Testis (tissue), 2 donors: ENCODE measurements at regions not wholly inside any gene's neighbourhood (a gene's known extent, or its start where the extent isn't known, plus 50 kb on each side); places are given as distances from the start of the nearest gene placed in this dataset.

Experiments
- DNase-seq: peaks from one replicate; pipeline ENCODE4 v3.0.0-alpha.2; 2019
- H3K27ac ChIP-seq, 2 donors: fragments of 200-600 bp; sonication (generic); one replicate each; pipeline ENCODE4 v1.5.1; 2019
- H3K27me3 ChIP-seq: fragments of 200-600 bp; sonication (generic); one replicate; pipeline ENCODE4 v1.5.1; 2019
- H3K36me3 ChIP-seq: fragments of 200-600 bp; sonication (generic); one replicate; pipeline ENCODE4 v1.5.1; 2017; ENCODE audit warnings: low read depth; ENCODE audit errors: missing control alignments
- H3K4me1 ChIP-seq: fragments of 200-600 bp; sonication (generic); one replicate; pipeline ENCODE4 v1.5.1; 2019
- H3K4me3 ChIP-seq, 2 donors: fragments of 200-600 bp; sonication (generic); one replicate each; pipeline ENCODE4 v1.5.1; 2017 to 2019
- H3K9me3 ChIP-seq: fragments of 200-600 bp; sonication (generic); one replicate; pipeline ENCODE4 v1.5.1; 2017
- CTCF ChIP-seq, 3 experiments: fragments of 450-650 bp in 2 of 3; fragments of 200-600 bp in 1 of 3; sonication (generic) in 1 of 3; IDR thresholded peaks; one replicate each; pipeline ENCODE4 v1.5.1; 2016 to 2019; ENCODE audit warnings: antibody characterized with exemption in 3 of 3, mild to moderate bottlenecking in 2 of 3, moderate library complexity in 1 of 3
- POLR2A ChIP-seq: fragments of 450-650 bp; IDR thresholded peaks from one replicate; pipeline ENCODE4 v1.6.1; 2017; ENCODE audit warnings: antibody characterized with exemption, mild to moderate bottlenecking, moderate library complexity
- WGBS, 2 donors: methylation state at CpG; one replicate each; pipeline ENCODE4 v1.1.5; 2018; 5-methylcytosine and 5-hydroxymethylcytosine counted together
- intact Hi-C: fragments of 100-400 bp; cut with DNase I; formaldehyde crosslinking; loops from one replicate; pipeline ENCODE4 v1.15.1; 2023; ENCODE audit warnings: low total_unique reads

- Histone ChIP-seq H3K4me3 (no peak overlapping the region), H3K4me1 (no peaks in the 10 kb centered on the region), H3K36me3 (no peaks in the 10 kb centered on the region), H3K27ac (no peak overlapping the region), H3K9me3 (no peaks in the 10 kb centered on the region), H3K27me3 (no peaks in the 10 kb centered on the region)
- 58 to 62% methylated on average over 4 of the region's 4 CpGs for WGBS, 2 donors
- TF ChIP-seq CTCF (IDR thresholded peaks at IDR 0.05) (no peak), POLR2A (no peak)
- no peak for DNase-seq
- intact Hi-C loops: no loop called here
Observed at GRCh38 chr9:126043681-126044080, 282.9 kb upstream of the MVB12B start.

- no peak for DNase-seq
- Histone ChIP-seq H3K27me3 (no peaks in the 10 kb centered on the region), H3K4me1 (no peaks in the 10 kb centered on the region), H3K4me3 (no peak overlapping the region), H3K27ac (no peak overlapping the region), H3K9me3 (no peaks in the 10 kb centered on the region), H3K36me3 (no peaks in the 10 kb centered on the region)
- WGBS, 2 donors: 60 to 75% methylated on average over 1 to 8 of the region's 8 CpGs
- intact Hi-C loops: no loop called here
- no peak for TF ChIP-seq POLR2A
- no peak for TF ChIP-seq CTCF (IDR thresholded peaks at IDR 0.05)
Observed at GRCh38 chr9:126049088-126049487, 277.5 kb upstream of the MVB12B start.

GRCh38 chr9:126049896-126050604, 276.6 kb upstream of the MVB12B start:
- 77 to 83% methylated on average over 16 to 25 of the region's 26 CpGs for WGBS, 2 donors
- intact Hi-C loops: no loop called here
- Histone ChIP-seq H3K4me3 (no peak overlapping the region), H3K27ac (no peak overlapping the region), H3K27me3 (no peaks in the 10 kb centered on the region), H3K36me3 (no peaks in the 10 kb centered on the region), H3K4me1 (no peaks in the 10 kb centered on the region), H3K9me3 (no peaks in the 10 kb centered on the region)
- TF ChIP-seq CTCF (IDR thresholded peaks at IDR 0.05) (no peak), POLR2A (no peak)
- no peak for DNase-seq

GRCh38 chr9:126050605-126050990, 276.0 kb upstream of the MVB12B start:
- intact Hi-C loops: no loop called here
- H3K9me3 ChIP-seq: no peaks in the 10 kb centered on the region

More at GRCh38 chr9:126050605-126050990, 276.0 kb upstream of the MVB12B start:
- Histone ChIP-seq H3K27ac (no peak overlapping the region), H3K4me3 (no peak overlapping the region), H3K36me3 (no peaks in the 10 kb centered on the region), H3K27me3 (no peaks in the 10 kb centered on the region), H3K4me1 (no peaks in the 10 kb centered on the region)
- 75 to 92% methylated on average over 7 to 9 of the region's 9 CpGs for WGBS, 2 donors
- no peak for DNase-seq
- TF ChIP-seq CTCF (IDR thresholded peaks at IDR 0.05) (no peak), POLR2A (no peak)
